ENCODE measurements at regions not wholly inside any gene's neighbourhood (a gene's known extent, or its start where the extent isn't known, plus 50 kb on each side); places are given as distances from the start of the nearest gene placed in this dataset.

- POLR2A ChIA-PET, result no interaction called here
- DNase-seq (no peak), ATAC-seq (no peak)
- Mint-ChIP-seq H3K36me3 (ENCODE audit: low read depth) (no peaks in the 10 kb centered on the region), H3K27ac (no peak overlapping the region), H3K4me3 (no peak overlapping the region), H3K4me1 (no peaks in the 10 kb centered on the region), H3K9me3 (ENCODE audit: low read depth) (peaks cover 3% of the 10 kb centered on the region), H3K27me3 (peaks cover 7% of the 10 kb centered on the region)
- CTCF ChIA-PET, result no interaction called here
- intact Hi-C loops (cut with DNase I, micrococcal nuclease), result no loop called here
Measured at GRCh38 chr19:8935460-8935859, 74.7 kb downstream of the MUC16 start.

GRCh38 chr19:8938576-8938975 lies 71.6 kb downstream of the MUC16 start:
- Mint-ChIP-seq H3K27ac (no peak overlapping the region), H3K27me3 (peaks cover 10% of the 10 kb centered on the region), H3K4me3 (no peak overlapping the region), H3K4me1 (no peaks in the 10 kb centered on the region), H3K36me3 (ENCODE audit: low read depth) (no peaks in the 10 kb centered on the region), H3K9me3 (ENCODE audit: low read depth) (peaks cover 6% of the 10 kb centered on the region)
- DNase-seq, result no peak
- ChIA-PET POLR2A (no interaction called here), CTCF (no interaction called here)
- ATAC-seq, result no peak
- intact Hi-C loops (cut with DNase I, micrococcal nuclease), result no loop called here

All from activated CD4-positive, alpha-beta T cell treated with anti-CD3 and anti-CD28 coated beads for 36 hours (primary cell).